H9 (cell line): ENCODE measurements at regions not wholly inside any gene's neighbourhood (a gene's known extent, or its start where the extent isn't known, plus 50 kb on each side); places are given as distances from the start of the nearest gene placed in this dataset.
A peak's percentile ranks its signal among the peaks of the same experiment; 100 is the strongest.
"Not testable (repeated sequence)": the region's sequence is repeated elsewhere in the genome, so short reads cannot be mapped to it uniquely, and the experiment has no call there.

Experiments
- DNase-seq: peaks from one replicate; pipeline ENCODE4 v3.0.0-alpha.2; 2017
- H2AFZ ChIP-seq: one replicate; pipeline ENCODE4 v1.6.1; 2013; ENCODE audit warnings: mild to moderate bottlenecking, low read length, control low read depth, moderate library complexity
- H2AK5ac ChIP-seq: 2 replicates; pipeline ENCODE4 v1.6.1; 2013; ENCODE audit warnings: low read length, control low read depth, mixed read lengths; ENCODE audit not compliant: insufficient read length
- H2BK120ac ChIP-seq: one replicate; pipeline ENCODE4 v1.6.1; 2013; ENCODE audit warnings: low read depth, mild to moderate bottlenecking, low read length, control low read depth, inconsistent platforms; ENCODE audit not compliant: poor library complexity, severe bottlenecking
- H2BK12ac ChIP-seq: 2 replicates; pipeline ENCODE4 v1.6.1; 2013; ENCODE audit warnings: low read length, control low read depth, mixed read lengths, low read depth; ENCODE audit not compliant: insufficient read length
- H2BK15ac ChIP-seq: 2 replicates; pipeline ENCODE4 v1.6.1; 2013; ENCODE audit warnings: low read depth, low read length, control low read depth
- H2BK20ac ChIP-seq: one replicate; pipeline ENCODE4 v1.6.1; 2013; ENCODE audit warnings: low read depth, mild to moderate bottlenecking, low read length, control low read depth, inconsistent platforms; ENCODE audit not compliant: poor library complexity, severe bottlenecking
- H2BK5ac ChIP-seq: 2 replicates; pipeline ENCODE4 v1.6.1; 2013; ENCODE audit warnings: low read length, control low read depth, mixed read lengths; ENCODE audit not compliant: insufficient read length
- H3K14ac ChIP-seq: 2 replicates; pipeline ENCODE4 v1.6.1; 2013; ENCODE audit warnings: low read length, control low read depth; ENCODE audit not compliant: insufficient read depth
- H3K18ac ChIP-seq: 2 replicates; pipeline ENCODE4 v1.6.1; 2013; ENCODE audit warnings: low read depth, mild to moderate bottlenecking, mixed read lengths, low read length, control low read depth; ENCODE audit not compliant: insufficient read length
- H3K23ac ChIP-seq: 2 replicates; pipeline ENCODE4 v1.6.1; 2013; ENCODE audit warnings: low read length, control low read depth, mixed read lengths, low read depth; ENCODE audit not compliant: insufficient read length
- H3K23me2 ChIP-seq: 2 replicates; pipeline ENCODE4 v1.6.1; 2013; ENCODE audit warnings: low read depth, mild to moderate bottlenecking, mixed read lengths, low read length, control low read depth; ENCODE audit not compliant: insufficient read length, poor library complexity, severe bottlenecking
- H3K27ac ChIP-seq: 2 replicates; pipeline ENCODE4 v1.5.1; 2013; ENCODE audit warnings: low read length, control low read depth, mixed read lengths, low read depth; ENCODE audit not compliant: insufficient read length
- H3K27me3 ChIP-seq: 2 replicates; pipeline ENCODE4 v1.6.1; 2013; ENCODE audit warnings: low read length, control low read depth, inconsistent platforms; ENCODE audit not compliant: insufficient read depth
- H3K4ac ChIP-seq: 2 replicates; pipeline ENCODE4 v1.6.1; 2013; ENCODE audit warnings: low read depth, mild to moderate bottlenecking, control low read depth, inconsistent platforms, low read length, moderate library complexity
- H3K4me1 ChIP-seq: 2 replicates; pipeline ENCODE4 v1.6.1; 2013; ENCODE audit warnings: low read length, control low read depth, inconsistent platforms; ENCODE audit not compliant: insufficient read depth
- H3K4me2 ChIP-seq: 2 replicates; pipeline ENCODE4 v1.6.1; 2013; ENCODE audit warnings: low read length, control low read depth, mixed read lengths; ENCODE audit not compliant: insufficient read length, insufficient read depth
- H3K56ac ChIP-seq: 2 replicates; pipeline ENCODE4 v1.6.1; 2013; ENCODE audit warnings: low read depth, mild to moderate bottlenecking, mixed read lengths, low read length, control low read depth; ENCODE audit not compliant: insufficient read length
- H3K79me1 ChIP-seq: 2 replicates; pipeline ENCODE4 v1.6.1; 2013; ENCODE audit warnings: low read depth, mild to moderate bottlenecking, moderate library complexity, low read length, control low read depth, inconsistent platforms; ENCODE audit not compliant: insufficient read depth, poor library complexity, severe bottlenecking
- H3K79me2 ChIP-seq: 2 replicates; pipeline ENCODE4 v1.6.1; 2013; ENCODE audit warnings: low read length, control low read depth, inconsistent platforms; ENCODE audit not compliant: insufficient read depth
- H3K9ac ChIP-seq: 2 replicates; pipeline ENCODE4 v1.6.1; 2013; ENCODE audit warnings: low read length, control low read depth, mixed read lengths; ENCODE audit not compliant: insufficient read length; ENCODE audit errors: extremely low read depth
- H3K9me3 ChIP-seq: one replicate; pipeline ENCODE4 v1.6.1; 2013; ENCODE audit warnings: low read depth, low read length, inconsistent platforms; ENCODE audit not compliant: control insufficient read depth
- H3T11ph ChIP-seq: one replicate; pipeline ENCODE4 v1.6.1; 2013; ENCODE audit warnings: mild to moderate bottlenecking, low read length, control low read depth, inconsistent platforms
- H4K20me1 ChIP-seq: one replicate; pipeline ENCODE4 v1.6.1; 2013; ENCODE audit not compliant: control insufficient read depth, insufficient read length, insufficient read depth
- H4K5ac ChIP-seq: 2 replicates; pipeline ENCODE4 v1.6.1; 2013; ENCODE audit warnings: low read depth, mild to moderate bottlenecking, mixed read lengths, low read length, control low read depth; ENCODE audit not compliant: insufficient read length
- H4K8ac ChIP-seq: replicated peaks from 2 replicates; pipeline ENCODE4 v1.6.1; 2013; ENCODE audit warnings: low read length, control low read depth, mixed read lengths, low read depth; ENCODE audit not compliant: insufficient read length
- H4K91ac ChIP-seq: 2 replicates; pipeline ENCODE4 v1.6.1; 2013; ENCODE audit warnings: low read depth, mild to moderate bottlenecking, moderate library complexity, mixed read lengths, low read length, control low read depth; ENCODE audit not compliant: insufficient read length
- H3K27ac Mint-ChIP-seq, 3 experiments: 2 replicates in 2 of 3; 3 replicates in 1 of 3; pipeline ENCODE4 v1.8.0; 2020 to 2021; ENCODE audit warnings: mixed read lengths in 3 of 3, mild to moderate bottlenecking in 1 of 3, moderate library complexity in 1 of 3
- H3K27me3 Mint-ChIP-seq: 2 replicates; pipeline ENCODE4 v1.8.0; 2021; ENCODE audit warnings: low read depth, mild to moderate bottlenecking, moderate library complexity, mixed read lengths
- H3K36me3 Mint-ChIP-seq, 3 experiments: 2 replicates in 2 of 3; 3 replicates in 1 of 3; pipeline ENCODE4 v1.8.0; 2020 to 2021; ENCODE audit warnings: low read depth in 3 of 3, mixed read lengths in 3 of 3; ENCODE audit not compliant: insufficient read depth in 1 of 3
- H3K4me1 Mint-ChIP-seq, 2 experiments: 2 replicates each; pipeline ENCODE4 v1.8.0; 2020; ENCODE audit warnings: mixed read lengths in 2 of 2
- H3K4me3 Mint-ChIP-seq, 2 experiments: 2 replicates in 1 of 2; 3 replicates in 1 of 2; pipeline ENCODE4 v1.8.0; 2020 to 2021; ENCODE audit warnings: mild to moderate bottlenecking in 2 of 2, mixed read lengths in 2 of 2, moderate library complexity in 1 of 2
- H3K9me3 Mint-ChIP-seq, 2 experiments: 2 replicates in 1 of 2; 3 replicates in 1 of 2; pipeline ENCODE4 v1.8.0; 2020; ENCODE audit warnings: mild to moderate bottlenecking in 2 of 2, mixed read lengths in 2 of 2, moderate library complexity in 1 of 2
- CTCF ChIP-seq: fragments of 200-600 bp; sonication (generic); conservative IDR thresholded peaks from 3 replicates; pipeline ENCODE4 v1.8.0; 2021; ENCODE audit warnings: antibody characterized with exemption, mild to moderate bottlenecking
- WGBS: extraction: QIAGEN DNeasy Blood & Tissue Kit; methylation state at CpG from one replicate; pipeline ENCODE4 v1.1.7; 2013; ENCODE audit warnings: missing lambda C conversion rate, low lambda C conversion rate, mixed read lengths; ENCODE audit not compliant: insufficient read length; ENCODE audit errors: extremely low coverage; 5-methylcytosine and 5-hydroxymethylcytosine counted together

GRCh38 chr14:101301011-101301410, 260.3 kb upstream of the DIO3 start:
- Histone ChIP-seq H2BK12ac (no peak overlapping the region), H3K4ac (no peak overlapping the region), H3K23me2 (no peaks in the 10 kb centered on the region), H4K20me1 (no peaks in the 10 kb centered on the region), H2BK20ac (no peak overlapping the region), H2BK120ac (no peak overlapping the region), H3T11ph (no peak overlapping the region), H2AFZ (no peak overlapping the region), H3K4me2 (no peak overlapping the region), H3K4me1 (peaks cover 6% of the 10 kb centered on the region; the same call in 1 of the 2 replicates), H3K23ac (no peak overlapping the region), H3K27me3 (no peaks in the 10 kb centered on the region), H3K27ac (peak overlapping the region; percentile 6), H2AK5ac (no peak overlapping the region), H3K56ac (no peak overlapping the region), H4K5ac (no peak overlapping the region), H3K18ac (no peak overlapping the region), H3K9ac (no peak overlapping the region), H2BK5ac (no peak overlapping the region), H3K79me1 (no peaks in the 10 kb centered on the region), H3K9me3 (no peaks in the 10 kb centered on the region), H4K91ac (no peak overlapping the region), H4K8ac (no peak overlapping the region), H2BK15ac (no peak overlapping the region), H3K14ac (no peak overlapping the region), H3K79me2 (no peaks in the 10 kb centered on the region)
- Mint-ChIP-seq H3K36me3 (peaks cover 12 to 22% (median 14%) of the 10 kb centered on the region in 3 experiments), H3K27me3 (no peaks in the 10 kb centered on the region), H3K27ac (peak overlapping the region; percentile 4 to 87 (median 24); a peak in 4 of 7 replicates), H3K4me3 (no peak overlapping the region), H3K9me3 (peaks cover 20 to 22% of the 10 kb centered on the region in 2 experiments), H3K4me1 (peaks cover 23% of the 10 kb centered on the region in 2 experiments)
- TF ChIP-seq CTCF = no peak
- WGBS = no CpG with 5 or more reads among the region's 2 CpGs
- DNase-seq = no peak

GRCh38 chr14:101307162-101307561, 254.1 kb upstream of the DIO3 start:
- not testable (repeated sequence) for H3K23me2 ChIP-seq, H3K27ac Mint-ChIP-seq, H3K9me3 Mint-ChIP-seq, H2BK5ac ChIP-seq, H3K27me3 ChIP-seq, H3K79me2 ChIP-seq, H3K79me1 ChIP-seq, H2BK20ac ChIP-seq, H3K4me3 Mint-ChIP-seq, H3K9me3 ChIP-seq, H3K4me2 ChIP-seq, H3T11ph ChIP-seq, H4K8ac ChIP-seq, H2BK12ac ChIP-seq, H3K56ac ChIP-seq, H2BK15ac ChIP-seq, H3K27ac ChIP-seq, H3K4ac ChIP-seq, H3K18ac ChIP-seq, H3K23ac ChIP-seq, H4K5ac ChIP-seq, H2AFZ ChIP-seq, H2BK120ac ChIP-seq, H2AK5ac ChIP-seq, H3K36me3 Mint-ChIP-seq, H3K9ac ChIP-seq, H4K91ac ChIP-seq, H3K4me1 ChIP-seq, DNase-seq, H3K14ac ChIP-seq, H4K20me1 ChIP-seq
- whole genome bisulfite sequencing = no CpG with 5 or more reads among the region's 2 CpGs
- Mint-ChIP-seq H3K4me1 (peaks cover 4 to 10% of the 10 kb centered on the region in 2 experiments; a peak in 3 of 4 replicates), H3K27me3 (peaks cover 17% of the 10 kb centered on the region)
